HuH-7 (cell line): ENCODE measurements at regions not wholly inside any gene's neighbourhood (a gene's known extent, or its start where the extent isn't known, plus 50 kb on each side); places are given as distances from the start of the nearest gene placed in this dataset.

ENCODE experiments used
- DNase-seq: peaks from one replicate; pipeline ENCODE4 v3.0.0; 2011; ENCODE audit warnings: low spot score

- no peak for DNase-seq
Measured at GRCh38 chr7:68309806-68310205, 1288.5 kb upstream of the AUTS2 start.

GRCh38 chr7:68311958-68312357 is 1286.3 kb upstream of the AUTS2 start:
- DNase-seq, result no peak

- DNase-seq, result no peak
Measured at GRCh38 chr7:68313806-68314205, 1284.5 kb upstream of the AUTS2 start.

GRCh38 chr7:68314208-68314607 is 1284.1 kb upstream of the AUTS2 start:
- no peak for DNase-seq

- DNase-seq, result no peak
Measured at GRCh38 chr7:68317476-68317875, 1280.8 kb upstream of the AUTS2 start.

- DNase-seq, result no peak
Measured at GRCh38 chr7:68319061-68319460, 1279.2 kb upstream of the AUTS2 start.

GRCh38 chr7:68321076-68321639 is 1277.1 kb upstream of the AUTS2 start:
- DNase-seq, result no peak

- DNase-seq, result no peak
Measured at GRCh38 chr7:68321776-68322496, 1276.3 kb upstream of the AUTS2 start.

GRCh38 chr7:68324621-68325020 is 1273.7 kb upstream of the AUTS2 start:
- DNase-seq, result no peak

GRCh38 chr7:68334216-68334615 is 1264.1 kb upstream of the AUTS2 start:
- no peak for DNase-seq

GRCh38 chr7:68334636-68335272 is 1263.5 kb upstream of the AUTS2 start:
- no peak for DNase-seq

GRCh38 chr7:68336594-68336993 is 1261.7 kb upstream of the AUTS2 start:
- DNase-seq, result no peak

GRCh38 chr7:68348401-68348800 is 1249.9 kb upstream of the AUTS2 start:
- DNase-seq, result no peak

- DNase-seq, result no peak
Measured at GRCh38 chr7:68362745-68363518, 1235.3 kb upstream of the AUTS2 start.

GRCh38 chr7:68364886-68365625 is 1233.2 kb upstream of the AUTS2 start:
- DNase-seq, result no peak

GRCh38 chr7:68371985-68372384 is 1226.3 kb upstream of the AUTS2 start:
- DNase-seq, result no peak

- no peak for DNase-seq
Measured at GRCh38 chr7:68376131-68376661, 1222.1 kb upstream of the AUTS2 start.

- no peak for DNase-seq
Measured at GRCh38 chr7:68381731-68382130, 1216.5 kb upstream of the AUTS2 start.

- DNase-seq, result no peak
Measured at GRCh38 chr7:68384581-68384980, 1213.7 kb upstream of the AUTS2 start.

- no peak for DNase-seq
Measured at GRCh38 chr7:68393051-68393450, 1205.2 kb upstream of the AUTS2 start.

- no peak for DNase-seq
Measured at GRCh38 chr7:68394131-68394530, 1204.1 kb upstream of the AUTS2 start.
